ENCODE measurements at regions not wholly inside any gene's neighbourhood (a gene's known extent, or its start where the extent isn't known, plus 50 kb on each side); places are given as distances from the start of the nearest gene placed in this dataset.

DNA sequence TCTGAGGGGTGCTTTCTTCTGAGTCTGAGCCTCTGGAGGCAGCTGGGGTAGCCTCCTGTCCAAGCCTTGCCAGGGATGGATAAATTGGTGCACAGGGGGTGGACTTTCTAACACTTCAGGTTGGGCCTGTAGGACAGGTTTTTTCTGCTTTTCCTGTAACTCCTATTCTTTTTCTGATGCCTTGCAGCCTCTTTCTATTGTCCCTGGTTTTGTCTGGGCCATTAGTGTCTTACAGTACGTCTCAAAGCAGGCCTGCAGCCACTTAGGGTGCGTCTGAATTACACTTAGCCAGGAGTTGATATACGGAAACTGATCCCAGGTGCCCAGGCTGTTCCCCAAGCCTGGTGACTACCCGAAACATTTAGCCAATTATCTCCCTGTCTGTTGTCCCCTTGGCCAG, 213.3 kb upstream of the HTR2A start:
- Histone ChIP-seq H2AFZ (no peak overlapping the region), H3K9me2 (replicated peaks; ENCODE audit: insufficient read depth) (no peaks in the 10 kb centered on the region), H3K36me3 (replicated peaks; ENCODE audit: insufficient read depth, low read depth) (no peaks in the 10 kb centered on the region), H3K4me3 (no peak overlapping the region), H3K27ac (no peak overlapping the region), H3K4me1 (ENCODE audit: insufficient read depth) (peaks cover 8% of the 10 kb centered on the region), H4K20me1 (ENCODE audit: insufficient read depth, poor library complexity, severe bottlenecking) (no peaks in the 10 kb centered on the region), H3K9me3 (ENCODE audit: low read depth) (no peaks in the 10 kb centered on the region), H3K27me3 (no peaks in the 10 kb centered on the region), H3K79me2 (no peaks in the 10 kb centered on the region), H3K4me2 (no peak overlapping the region)
- DNase-seq (ENCODE audit: low spot score), result no peak
- TF ChIP-seq EZH2 (IDR thresholded peaks at IDR 0.05; ENCODE audit: borderline replicate concordance) (no peak), EZH2phosphoT487 (IDR thresholded peaks at IDR 0.05; ENCODE audit: low read depth, severe bottlenecking, unreplicated experiment) (no peak)
- TF ChIP-seq, protein P1, sequence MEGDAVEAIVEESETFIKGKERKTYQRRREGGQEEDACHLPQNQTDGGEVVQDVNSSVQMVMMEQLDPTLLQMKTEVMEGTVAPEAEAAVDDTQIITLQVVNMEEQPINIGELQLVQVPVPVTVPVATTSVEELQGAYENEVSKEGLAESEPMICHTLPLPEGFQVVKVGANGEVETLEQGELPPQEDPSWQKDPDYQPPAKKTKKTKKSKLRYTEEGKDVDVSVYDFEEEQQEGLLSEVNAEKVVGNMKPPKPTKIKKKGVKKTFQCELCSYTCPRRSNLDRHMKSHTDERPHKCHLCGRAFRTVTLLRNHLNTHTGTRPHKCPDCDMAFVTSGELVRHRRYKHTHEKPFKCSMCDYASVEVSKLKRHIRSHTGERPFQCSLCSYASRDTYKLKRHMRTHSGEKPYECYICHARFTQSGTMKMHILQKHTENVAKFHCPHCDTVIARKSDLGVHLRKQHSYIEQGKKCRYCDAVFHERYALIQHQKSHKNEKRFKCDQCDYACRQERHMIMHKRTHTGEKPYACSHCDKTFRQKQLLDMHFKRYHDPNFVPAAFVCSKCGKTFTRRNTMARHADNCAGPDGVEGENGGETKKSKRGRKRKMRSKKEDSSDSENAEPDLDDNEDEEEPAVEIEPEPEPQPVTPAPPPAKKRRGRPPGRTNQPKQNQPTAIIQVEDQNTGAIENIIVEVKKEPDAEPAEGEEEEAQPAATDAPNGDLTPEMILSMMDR (IDR thresholded peaks at IDR 0.05; ENCODE audit: poor library complexity), result no peak
- 80% methylated on average over 4 of the region's 4 CpGs for WGBS (ENCODE audit: low lambda C conversion rate, missing lambda C conversion rate)

DNA sequence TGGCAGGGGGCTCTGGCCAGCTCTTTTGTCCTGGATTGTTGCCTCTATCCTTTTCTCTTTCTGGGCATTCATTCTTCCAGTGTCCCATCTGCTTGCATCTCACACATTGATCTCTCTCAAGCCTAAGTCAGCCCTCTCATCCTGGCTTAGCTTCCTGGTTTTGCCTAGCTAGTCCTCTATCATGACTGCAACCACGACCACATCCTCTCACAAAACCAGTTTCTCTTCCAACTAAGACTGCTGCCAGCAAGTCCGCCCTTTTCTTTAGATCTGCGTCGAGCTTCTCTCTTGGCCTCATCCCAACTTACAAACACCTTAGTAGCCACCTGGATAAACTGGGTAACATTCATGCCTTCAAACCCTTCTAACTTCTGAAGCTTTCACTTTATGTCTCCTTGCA, 212.2 kb upstream of the HTR2A start:
- H2AFZ ChIP-seq, result no peak overlapping the region
- H3K9me3 ChIP-seq (ENCODE audit: low read depth), result no peaks in the 10 kb centered on the region
- DNase-seq (ENCODE audit: low spot score), result no peak
- 89% methylated on average over 4 of the region's 4 CpGs for WGBS (ENCODE audit: low lambda C conversion rate, missing lambda C conversion rate)
- TF ChIP-seq EZH2phosphoT487 (IDR thresholded peaks at IDR 0.05; ENCODE audit: low read depth, severe bottlenecking, unreplicated experiment) (no peak), EZH2 (IDR thresholded peaks at IDR 0.05; ENCODE audit: borderline replicate concordance) (no peak)
- H4K20me1 ChIP-seq (ENCODE audit: insufficient read depth, poor library complexity, severe bottlenecking), result no peaks in the 10 kb centered on the region
- H3K4me2 ChIP-seq, result no peak overlapping the region
- peaks cover 8% of the 10 kb centered on the region for H3K4me1 ChIP-seq (ENCODE audit: insufficient read depth)
- H3K4me3 ChIP-seq, result no peak overlapping the region
- no peaks in the 10 kb centered on the region for H3K27me3 ChIP-seq
- no peaks in the 10 kb centered on the region for H3K9me2 ChIP-seq (replicated peaks; ENCODE audit: insufficient read depth)
- no peaks in the 10 kb centered on the region for H3K79me2 ChIP-seq
- no peak overlapping the region for H3K27ac ChIP-seq
- H3K36me3 ChIP-seq (replicated peaks; ENCODE audit: insufficient read depth, low read depth), result no peaks in the 10 kb centered on the region

DNA sequence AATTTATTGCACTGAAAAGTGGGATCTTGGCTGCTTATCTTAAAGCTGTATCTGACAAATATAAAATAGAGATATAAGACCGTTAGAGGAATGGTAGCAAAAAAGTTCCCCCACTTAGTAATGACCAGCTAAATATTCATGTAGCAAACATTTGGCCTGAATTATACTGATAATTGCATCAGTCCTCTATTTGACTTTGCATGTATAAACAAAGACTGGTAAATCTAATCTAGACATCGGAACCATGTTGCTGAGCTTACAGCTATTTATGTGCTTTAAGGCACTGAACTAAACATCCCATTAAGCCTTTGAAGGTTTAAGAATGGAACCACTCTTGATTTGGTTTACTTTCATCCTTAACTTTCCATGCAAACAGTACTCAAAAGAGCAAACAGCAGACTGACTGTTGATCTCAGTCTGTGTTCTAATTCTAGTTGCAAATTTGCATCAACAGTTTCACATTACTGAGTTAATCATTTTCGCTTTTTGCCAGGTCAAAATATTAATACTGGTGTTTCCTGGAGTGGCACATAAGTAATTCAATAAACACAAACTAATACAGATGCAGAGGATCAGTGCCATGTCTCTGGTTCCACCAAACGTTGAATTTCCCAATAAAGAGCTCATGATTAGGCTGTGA, 203.5 kb upstream of the HTR2A start:
- WGBS (ENCODE audit: low lambda C conversion rate, missing lambda C conversion rate), result 29% methylated on average over 4 of the region's 4 CpGs
- DNase-seq (ENCODE audit: low spot score), result no peak
- TF ChIP-seq, protein P1 (IDR thresholded peaks at IDR 0.05; ENCODE audit: poor library complexity), result no peak
- no peak for TF ChIP-seq EZH2 (IDR thresholded peaks at IDR 0.05; ENCODE audit: borderline replicate concordance)
- TF ChIP-seq EZH2phosphoT487 (IDR thresholded peaks at IDR 0.05; ENCODE audit: low read depth, severe bottlenecking, unreplicated experiment), result no peak
- Histone ChIP-seq H3K27ac (no peak overlapping the region), H3K36me3 (replicated peaks; ENCODE audit: insufficient read depth, low read depth) (no peaks in the 10 kb centered on the region), H3K79me2 (no peaks in the 10 kb centered on the region), H3K9me2 (replicated peaks; ENCODE audit: insufficient read depth) (no peaks in the 10 kb centered on the region), H2AFZ (no peak overlapping the region), H3K4me1 (ENCODE audit: insufficient read depth) (no peaks in the 10 kb centered on the region), H4K20me1 (ENCODE audit: insufficient read depth, poor library complexity, severe bottlenecking) (no peaks in the 10 kb centered on the region), H3K9me3 (ENCODE audit: low read depth) (no peaks in the 10 kb centered on the region), H3K4me2 (peak overlapping the region; percentile 23), H3K27me3 (no peaks in the 10 kb centered on the region), H3K4me3 (no peak overlapping the region)

DNA sequence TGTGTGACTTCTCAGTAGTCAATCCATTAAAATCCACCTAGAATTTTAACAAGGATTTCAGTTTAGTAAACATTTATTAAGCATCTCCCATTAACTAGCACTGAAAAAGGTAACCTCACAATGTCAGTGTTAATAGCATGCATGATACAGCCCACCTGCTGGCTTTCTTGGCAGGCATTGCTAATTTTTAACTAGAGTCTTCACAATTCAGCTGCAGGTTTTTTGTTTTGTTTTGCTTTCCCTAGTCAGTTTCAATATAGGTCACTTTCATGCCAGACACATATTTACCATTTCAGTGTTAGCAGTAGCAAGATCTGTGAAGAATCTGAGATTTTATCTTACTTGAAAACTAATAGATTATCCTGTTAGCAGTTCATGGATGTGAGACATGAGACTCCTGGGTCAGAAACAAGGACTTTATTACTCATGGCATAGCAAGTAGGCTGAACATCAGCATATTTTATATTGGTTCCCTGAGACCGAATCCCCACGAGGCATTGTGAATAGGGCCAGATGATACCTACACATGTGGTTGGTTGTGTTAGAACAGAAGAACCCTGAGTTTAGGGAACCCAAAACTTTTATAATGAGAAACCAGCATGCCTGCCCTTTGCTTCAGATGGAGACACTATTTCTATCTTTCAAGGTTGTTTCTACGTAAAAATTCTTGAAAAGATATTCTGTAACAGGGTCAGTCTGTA, 198.0 kb upstream of the HTR2A start:
- H3K9me3 ChIP-seq (ENCODE audit: low read depth), result no peaks in the 10 kb centered on the region
- H3K27me3 ChIP-seq, result no peaks in the 10 kb centered on the region
- no peak overlapping the region for H3K27ac ChIP-seq
- H3K4me1 ChIP-seq (ENCODE audit: insufficient read depth), result no peaks in the 10 kb centered on the region
- no peak overlapping the region for H3K4me2 ChIP-seq
- WGBS (ENCODE audit: low lambda C conversion rate, missing lambda C conversion rate), result 96% methylated on average over 3 of the region's 3 CpGs
- no peak overlapping the region for H3K4me3 ChIP-seq
- DNase-seq (ENCODE audit: low spot score), result no peak
- H4K20me1 ChIP-seq (ENCODE audit: insufficient read depth, poor library complexity, severe bottlenecking), result no peaks in the 10 kb centered on the region
- no peak overlapping the region for H2AFZ ChIP-seq
- no peaks in the 10 kb centered on the region for H3K79me2 ChIP-seq
- H3K36me3 ChIP-seq (replicated peaks; ENCODE audit: insufficient read depth, low read depth), result no peaks in the 10 kb centered on the region
- H3K9me2 ChIP-seq (replicated peaks; ENCODE audit: insufficient read depth), result no peaks in the 10 kb centered on the region
- no peak for TF ChIP-seq EZH2 (IDR thresholded peaks at IDR 0.05; ENCODE audit: borderline replicate concordance)
- TF ChIP-seq, protein P1 (IDR thresholded peaks at IDR 0.05; ENCODE audit: poor library complexity), result no peak
- no peak for TF ChIP-seq EZH2phosphoT487 (IDR thresholded peaks at IDR 0.05; ENCODE audit: low read depth, severe bottlenecking, unreplicated experiment)

Measured in hepatocyte (in vitro differentiated cells).